ENCODE measurements at regions not wholly inside any gene's neighbourhood (a gene's known extent, or its start where the extent isn't known, plus 50 kb on each side); places are given as distances from the start of the nearest gene placed in this dataset.

GRCh38 chrX:39336671-39337311 is 535.5 kb downstream of the MID1IP1 start:
- TF ChIP-seq CTCF (IDR thresholded peaks at IDR 0.05) (no peak), POLR2A (IDR thresholded peaks at IDR 0.05) (no peak)

Measured in uterus (tissue), 2 donors.